HepG2 (cell line): ENCODE measurements at regions not wholly inside any gene's neighbourhood (a gene's known extent, or its start where the extent isn't known, plus 50 kb on each side); places are given as distances from the start of the nearest gene placed in this dataset.

Experiments
- ATAC-seq: fragments of 200-7000 bp; cut with Tn5 transposase; 3 replicates; pipeline ENCODE4 v1.9.1; 2020; ENCODE audit warnings: mild to moderate bottlenecking, moderate library complexity
- BruUV-seq: library from RNA; stranded (reverse); fragments of 400-500 nt; replicated peaks from 2 replicates; lab custom pipeline; 2021; lab: Mats Ljungman, UMichigan
- CTCF ChIA-PET: fragments of 300-600 bp; formaldehyde crosslinking; extraction: SDS; loops from one replicate; lab custom pipeline; 2021; ENCODE audit warnings: low total read pairs, inconsistent platforms, low intra/inter-chr PET ratio; lab: Yijun Ruan, JAX
- POLR2A ChIA-PET: fragments of 350-600 bp; sonication (Branson Sonifier 250); formaldehyde crosslinking; loops from one replicate; lab custom pipeline; 2020; ENCODE audit warnings: antibody characterized with exemption, inconsistent platforms; lab: Yijun Ruan, JAX
- DNase-seq: peaks from one replicate; pipeline ENCODE4 v3.0.0-alpha.2; 2015; ENCODE audit warnings: low spot score
- FAIRE-seq: peaks from 3 replicates; lab custom pipeline; 2011; peaks lifted over from hg19 to GRCh38; lab: Jason Lieb, UNC
- H2AFZ ChIP-seq: one replicate; pipeline ENCODE4 v1.6.1; 2011; ENCODE audit warnings: low read length, inconsistent platforms
- H3K27ac ChIP-seq: fragments of 300-600 bp; 3 replicates; pipeline ENCODE4 v1.8.0; 2011; ENCODE audit warnings: mixed run types, mild to moderate bottlenecking, mixed read lengths, low read length, inconsistent platforms; ENCODE audit not compliant: insufficient read depth; ENCODE audit errors: extremely low read length
- H3K27me3 ChIP-seq, 2 experiments: fragments of 200-600 bp in 1 of 2; 2 replicates in 1 of 2; 3 replicates in 1 of 2; pipeline versions ENCODE4 v1.6.0 to v1.8.0; 2011; ENCODE audit warnings: low read length in 2 of 2, mild to moderate bottlenecking in 2 of 2, moderate library complexity in 2 of 2, inconsistent platforms in 1 of 2; ENCODE audit not compliant: insufficient read depth in 2 of 2, control insufficient read depth in 1 of 2
- H3K36me3 ChIP-seq, 2 experiments: fragments of 200-600 bp in 1 of 2; replicated peaks in 1 of 2; 2 replicates in 1 of 2; 3 replicates in 1 of 2; pipeline versions ENCODE4 v1.5.1 to v1.8.0; 2011; ENCODE audit warnings: low read length in 2 of 2, inconsistent platforms in 1 of 2; ENCODE audit not compliant: insufficient read depth in 2 of 2, control insufficient read depth in 1 of 2
- H3K4me1 ChIP-seq: 2 replicates; pipeline ENCODE4 v1.5.1; 2012; ENCODE audit warnings: low read length, inconsistent platforms; ENCODE audit not compliant: insufficient read depth
- H3K4me2 ChIP-seq: 2 replicates; pipeline ENCODE4 v1.6.0; 2011; ENCODE audit warnings: low read depth, low read length, inconsistent platforms
- H3K4me3 ChIP-seq, 3 experiments: fragments of 200-600 bp in 1 of 3; sonication (generic), shearing (Covaris generic) in 1 of 3; replicated peaks in 1 of 3; 2 replicates each; pipeline ENCODE4 v1.5.1; 2011 to 2016; ENCODE audit warnings: low read length in 3 of 3, inconsistent platforms in 2 of 3, low read depth in 2 of 3, mild to moderate bottlenecking in 2 of 3, control low read depth in 1 of 3, mixed read lengths in 1 of 3; ENCODE audit not compliant: insufficient read depth in 1 of 3
- H3K79me2 ChIP-seq: one replicate; pipeline ENCODE4 v1.6.1; 2011; ENCODE audit warnings: low read length, inconsistent platforms; ENCODE audit not compliant: insufficient read depth
- H3K9ac ChIP-seq: 2 replicates; pipeline ENCODE4 v1.6.0; 2011; ENCODE audit warnings: mild to moderate bottlenecking, low read depth, low read length, inconsistent platforms; ENCODE audit not compliant: insufficient read depth
- H3K9me3 ChIP-seq: 2 replicates; pipeline ENCODE4 v1.5.1; 2012; ENCODE audit warnings: mild to moderate bottlenecking, low read length
- H4K20me1 ChIP-seq: 2 replicates; pipeline ENCODE4 v1.6.0; 2011; ENCODE audit warnings: inconsistent platforms, mild to moderate bottlenecking, low read length, moderate library complexity; ENCODE audit not compliant: insufficient read depth
- FOXK2 ChIP-seq: fragments of 450-650 bp; IDR thresholded peaks from 2 replicates; pipeline ENCODE4 v1.6.1; 2016
- RELA ChIP-seq: sonication (generic); formaldehyde crosslinking; IDR thresholded peaks from 2 replicates; pipeline ENCODE4 v1.4.0; 2020; ENCODE audit warnings: missing genetic modification reagents
- RXRA ChIP-seq: sonication (generic); formaldehyde crosslinking; IDR thresholded peaks from 2 replicates; pipeline ENCODE4 v1.5.1; 2020; ENCODE audit warnings: missing genetic modification reagents
- TARDBP ChIP-seq: sonication (generic); formaldehyde crosslinking; IDR thresholded peaks from 2 replicates; pipeline ENCODE4 v1.8.0; 2022; ENCODE audit warnings: mild to moderate bottlenecking, missing genetic modification reagents
- ZBTB20 ChIP-seq: sonication (generic); formaldehyde crosslinking; IDR thresholded peaks from 2 replicates; pipeline ENCODE4 v1.8.1; 2023; ENCODE audit warnings: missing genetic modification reagents, low read depth, mild to moderate bottlenecking, borderline replicate concordance
- ZFYVE20 ChIP-seq: sonication (generic); formaldehyde crosslinking; IDR thresholded peaks from 2 replicates; pipeline ENCODE4 v1.8.0; 2023; ENCODE audit warnings: low read depth, mild to moderate bottlenecking, moderate library complexity, missing genetic modification reagents, borderline replicate concordance
- ZNF224 ChIP-seq: sonication (generic); formaldehyde crosslinking; IDR thresholded peaks from 2 replicates; pipeline ENCODE4 v1.5.0; 2020; ENCODE audit warnings: mild to moderate bottlenecking, missing genetic modification reagents
- ZNF354B ChIP-seq: sonication (generic); formaldehyde crosslinking; IDR thresholded peaks from 2 replicates; pipeline ENCODE4 v1.8.0; 2022; ENCODE audit warnings: mild to moderate bottlenecking, missing genetic modification reagents
- ZNF484 ChIP-seq: sonication (generic); formaldehyde crosslinking; IDR thresholded peaks from 2 replicates; pipeline ENCODE4 v1.5.1; 2020; ENCODE audit warnings: mild to moderate bottlenecking, low read depth, missing genetic modification reagents, borderline replicate concordance
- ZNF672 ChIP-seq: sonication (generic); formaldehyde crosslinking; IDR thresholded peaks from 2 replicates; pipeline ENCODE4 v1.8.1; 2022; ENCODE audit warnings: missing genetic modification reagents
- ZNF724P ChIP-seq: sonication (generic); formaldehyde crosslinking; IDR thresholded peaks from 2 replicates; pipeline ENCODE4 v1.8.0; 2022; ENCODE audit warnings: missing genetic modification reagents, borderline replicate concordance
- ZNF841 ChIP-seq: sonication (generic); formaldehyde crosslinking; IDR thresholded peaks from 2 replicates; pipeline ENCODE4 v1.8.1; 2023; ENCODE audit warnings: missing genetic modification reagents, borderline replicate concordance
- WGBS: methylation state at CpG from one replicate; pipeline ENCODE4 v1.1.6; 2017; ENCODE audit warnings: low lambda C conversion rate; 5-methylcytosine and 5-hydroxymethylcytosine counted together
- in situ Hi-C: cut with HindIII; loops from 2 replicates; pipeline ENCODE4 v1.10.0; 2017; ENCODE audit warnings: low pct_unique_long_range_greater_than_20kb; ENCODE audit not compliant: extremely low pct_ligation_motif_present
- intact Hi-C: fragments of 100-400 bp; cut with micrococcal nuclease; formaldehyde crosslinking; loops from one replicate; pipeline ENCODE4 v1.10.0; 2022; ENCODE audit not compliant: unreplicated experiment
- TF ChIP-seq, protein P1 (sequence below): sonication (generic); formaldehyde crosslinking; IDR thresholded peaks from 2 replicates; pipeline ENCODE4 v1.4.0; 2020; ENCODE audit warnings: missing genetic modification reagents

DNA sequence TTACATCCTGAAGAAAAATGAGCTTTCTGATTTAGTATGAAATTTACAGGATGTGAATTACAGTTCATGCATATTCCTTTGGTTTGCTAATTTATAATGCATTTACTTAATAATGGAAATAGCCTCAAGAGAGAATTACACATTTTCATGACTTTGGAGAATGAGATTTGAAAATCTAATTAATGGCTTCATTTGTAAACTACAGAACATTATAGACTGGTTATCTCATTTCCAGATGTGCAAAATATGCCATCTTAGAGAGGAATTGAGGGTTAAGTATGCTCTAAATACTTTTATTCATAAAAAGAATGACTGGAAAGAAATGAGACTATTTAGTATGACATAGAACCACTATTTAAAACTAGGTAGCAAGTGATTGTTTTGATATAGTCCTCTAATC, 94.2 kb upstream of the DNAJC10 start:
- no peak for FAIRE-seq
- no peak for TF ChIP-seq ZNF672
- no peak for TF ChIP-seq ZNF841 (CRISPR knock-in tag)
- TF ChIP-seq ZNF484: no peak
- TF ChIP-seq ZFYVE20: no peak
- no peak for TF ChIP-seq ZBTB20 (CRISPR knock-in tag)
- no peak for TF ChIP-seq RELA (CRISPR knock-in tag)
- TF ChIP-seq ZNF224 (CRISPR knock-in tag): no peak
- no peak for TF ChIP-seq FOXK2
- no peak for TF ChIP-seq ZNF354B (CRISPR knock-in tag)
- TF ChIP-seq, all 625 proteins: peak for 0
- ChIA-PET POLR2A (no interaction called here), CTCF (no interaction called here)
- no peak overlapping the region for H3K27ac ChIP-seq
- peaks cover 18% of the 10 kb centered on the region for H3K4me1 ChIP-seq
- no peak overlapping the region for H3K4me2 ChIP-seq
- ATAC-seq: no peak
- H4K20me1 ChIP-seq: no peaks in the 10 kb centered on the region
- in situ Hi-C loops (no loop called here), intact Hi-C loops (no loop called here)
- no peaks in the 10 kb centered on the region for H3K36me3 ChIP-seq
- no peak for DNase-seq
- H3K27me3 ChIP-seq: no peaks in the 10 kb centered on the region
- H3K79me2 ChIP-seq: no peaks in the 10 kb centered on the region
- no peak overlapping the region for H3K4me3 ChIP-seq
- no peak overlapping the region for H3K9ac ChIP-seq
- BruUV-seq: no TSS peak
- H2AFZ ChIP-seq: no peak overlapping the region
- H3K9me3 ChIP-seq: no peaks in the 10 kb centered on the region

DNA sequence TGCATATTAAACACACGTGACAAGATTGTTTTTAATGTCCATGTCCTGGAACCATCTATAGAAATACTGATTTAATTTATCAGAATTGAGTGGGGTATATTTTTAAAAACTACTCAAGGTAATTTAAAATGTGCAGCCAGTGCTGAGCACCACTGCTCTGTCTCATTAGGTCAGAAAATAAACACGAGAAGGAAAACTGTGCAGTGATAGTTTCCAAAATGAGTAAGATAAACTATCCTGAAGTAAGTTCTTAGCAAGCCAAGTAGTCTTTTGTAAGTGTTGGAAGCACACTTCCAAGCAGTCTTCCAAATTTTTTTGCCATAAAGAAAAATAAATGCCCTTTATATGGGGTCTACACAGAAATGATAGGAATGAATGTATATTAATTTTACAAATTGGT, 93.8 kb upstream of the DNAJC10 start:
- Histone ChIP-seq H3K27me3 (no peaks in the 10 kb centered on the region), H3K4me2 (no peak overlapping the region), H3K4me1 (peaks cover 14% of the 10 kb centered on the region), H3K9ac (no peak overlapping the region), H2AFZ (no peak overlapping the region), H3K79me2 (no peaks in the 10 kb centered on the region), H4K20me1 (no peaks in the 10 kb centered on the region), H3K4me3 (no peak overlapping the region), H3K27ac (no peak overlapping the region), H3K36me3 (no peaks in the 10 kb centered on the region), H3K9me3 (no peaks in the 10 kb centered on the region)
- 1% methylated on average over 2 of the region's 2 CpGs for WGBS
- TF ChIP-seq ZNF724P (no peak), RXRA (CRISPR knock-in tag) (no peak), TARDBP (CRISPR knock-in tag) (no peak)
- TF ChIP-seq, protein P1, sequence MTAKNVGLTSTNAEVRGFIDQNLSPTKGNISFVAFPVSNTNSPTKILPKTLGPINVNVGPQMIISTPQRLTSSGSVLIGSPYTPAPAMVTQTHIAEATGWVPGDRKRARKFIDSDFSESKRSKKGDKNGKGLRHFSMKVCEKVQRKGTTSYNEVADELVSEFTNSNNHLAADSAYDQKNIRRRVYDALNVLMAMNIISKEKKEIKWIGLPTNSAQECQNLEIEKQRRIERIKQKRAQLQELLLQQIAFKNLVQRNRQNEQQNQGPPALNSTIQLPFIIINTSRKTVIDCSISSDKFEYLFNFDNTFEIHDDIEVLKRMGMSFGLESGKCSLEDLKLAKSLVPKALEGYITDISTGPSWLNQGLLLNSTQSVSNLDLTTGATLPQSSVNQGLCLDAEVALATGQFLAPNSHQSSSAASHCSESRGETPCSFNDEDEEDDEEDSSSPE: no peak
- in situ Hi-C loops: no loop called here
- no peak for DNase-seq
- no TSS peak for BruUV-seq
- CTCF ChIA-PET: no interaction called here
- ATAC-seq: no peak
- FAIRE-seq: no peak
- POLR2A ChIA-PET: no interaction called here
- intact Hi-C loops: no loop called here
